Activated CD4-positive, alpha-beta T cell treated with anti-CD3 and anti-CD28 coated beads, Interleukin-2, amount 50 U/mL, for 48 hours (primary cell): ENCODE measurements at regions not wholly inside any gene's neighbourhood (a gene's known extent, or its start where the extent isn't known, plus 50 kb on each side); places are given as distances from the start of the nearest gene placed in this dataset.
A peak's percentile ranks its signal among the peaks of the same experiment; 100 is the strongest.
"Not testable (repeated sequence)": the region's sequence is repeated elsewhere in the genome, so short reads cannot be mapped to it uniquely, and the experiment has no call there.

Experiments
- DNase-seq, 2 experiments: peaks; one replicate each; pipeline ENCODE4 v3.0.0-alpha.2; 2020

- DNase-seq: no peak
These were observed 1037.0 kb downstream of the NR2F1-AS1 start for GRCh38 chr5:92544036-92544435.

- no peak for DNase-seq
These were observed 1037.8 kb downstream of the NR2F1-AS1 start for GRCh38 chr5:92543201-92543600.

- not testable (repeated sequence) for DNase-seq
These were observed 1039.0 kb downstream of the NR2F1-AS1 start for GRCh38 chr5:92542017-92542416.

DNA sequence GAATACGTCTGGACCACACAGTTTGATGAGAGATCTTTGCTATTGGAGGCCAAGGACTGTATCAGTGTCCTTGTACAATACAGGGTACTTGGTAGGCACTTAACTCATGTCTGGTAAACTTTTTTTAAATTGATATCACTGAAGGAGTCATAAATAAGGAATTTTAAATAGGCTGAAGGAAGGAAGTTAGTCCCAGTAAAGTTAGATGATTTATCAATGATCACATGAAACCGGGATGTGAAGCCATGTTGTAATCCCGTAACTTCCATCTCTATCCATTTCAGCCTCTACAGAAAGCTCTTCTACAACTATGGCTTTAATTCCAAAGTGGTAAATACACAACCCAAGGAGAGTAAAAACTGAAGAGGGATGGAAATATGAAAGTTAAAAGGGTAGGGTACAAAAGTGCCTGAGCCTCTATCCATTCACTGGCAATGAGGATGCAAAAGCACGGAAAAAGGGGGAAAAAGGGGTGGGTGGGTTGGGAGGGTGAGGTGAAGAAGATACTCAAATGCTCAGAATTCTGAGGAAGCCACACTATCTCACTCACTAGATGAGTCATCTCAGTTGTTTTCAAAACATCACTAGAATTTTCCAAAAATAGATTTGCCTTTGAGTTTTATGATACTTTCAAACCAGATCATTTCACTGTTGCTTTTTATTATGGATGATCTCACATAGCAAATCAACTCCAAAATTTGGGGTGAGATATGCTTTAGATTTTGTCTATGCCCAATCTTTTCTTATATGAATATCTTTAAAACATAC, 1053.5 kb downstream of the NR2F1-AS1 start:
- no peak for DNase-seq

DNA sequence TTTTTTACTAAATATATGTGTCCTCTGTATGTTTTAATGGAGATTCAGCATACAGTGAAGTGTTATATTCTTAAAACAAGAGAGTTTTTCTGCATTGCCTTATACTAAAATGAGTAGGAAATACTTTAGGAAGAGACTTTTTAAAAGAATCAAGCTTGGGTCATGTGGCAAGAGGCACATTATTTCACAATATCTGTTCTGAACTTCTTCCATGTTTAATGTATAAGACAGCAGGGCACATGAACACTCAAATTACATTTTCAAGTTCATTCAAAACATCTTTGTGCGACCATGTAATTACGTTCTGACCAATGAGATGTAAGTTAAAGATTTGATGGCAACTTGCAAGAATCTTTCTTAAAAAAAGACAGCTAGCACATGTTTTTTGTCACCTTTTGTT, 1055.9 kb downstream of the NR2F1-AS1 start:
- DNase-seq: no peak

DNA sequence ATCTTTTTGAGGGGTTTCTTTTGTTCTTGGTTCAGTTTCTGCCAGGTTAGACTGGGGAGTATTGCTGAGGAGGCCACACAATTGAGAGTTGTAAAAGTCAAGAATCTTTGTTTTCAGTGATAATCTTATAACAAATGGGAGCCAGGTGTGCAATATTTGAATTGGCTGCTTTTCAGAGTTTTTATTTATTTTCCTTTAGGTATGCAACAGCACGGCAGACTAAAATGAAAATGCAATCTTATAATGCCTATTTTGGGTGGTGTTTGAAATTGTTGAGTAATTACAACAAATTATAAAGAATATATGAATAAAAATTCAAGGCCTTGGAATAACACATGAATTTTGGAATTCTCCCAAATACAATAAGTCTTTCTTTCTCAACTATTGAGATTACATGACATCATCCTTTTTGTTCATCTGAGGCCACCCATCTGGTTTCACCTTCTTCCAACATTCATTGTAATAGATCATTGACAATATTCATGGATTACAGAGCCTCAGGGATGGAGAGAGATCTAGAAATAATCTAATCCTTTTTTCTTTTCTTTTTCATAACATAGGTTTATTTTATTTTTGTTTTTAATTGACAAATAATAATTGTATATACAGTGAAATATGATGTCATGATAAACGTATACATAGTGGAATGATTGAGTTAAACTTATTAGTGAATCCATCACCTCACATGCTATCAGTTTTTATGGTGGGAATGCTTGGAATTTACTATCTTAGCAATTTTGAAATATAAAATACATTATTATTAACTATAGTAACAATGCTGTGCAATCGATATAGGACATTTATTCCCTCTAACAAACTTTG, 1061.0 kb downstream of the NR2F1-AS1 start:
- DNase-seq: no peak

DNA sequence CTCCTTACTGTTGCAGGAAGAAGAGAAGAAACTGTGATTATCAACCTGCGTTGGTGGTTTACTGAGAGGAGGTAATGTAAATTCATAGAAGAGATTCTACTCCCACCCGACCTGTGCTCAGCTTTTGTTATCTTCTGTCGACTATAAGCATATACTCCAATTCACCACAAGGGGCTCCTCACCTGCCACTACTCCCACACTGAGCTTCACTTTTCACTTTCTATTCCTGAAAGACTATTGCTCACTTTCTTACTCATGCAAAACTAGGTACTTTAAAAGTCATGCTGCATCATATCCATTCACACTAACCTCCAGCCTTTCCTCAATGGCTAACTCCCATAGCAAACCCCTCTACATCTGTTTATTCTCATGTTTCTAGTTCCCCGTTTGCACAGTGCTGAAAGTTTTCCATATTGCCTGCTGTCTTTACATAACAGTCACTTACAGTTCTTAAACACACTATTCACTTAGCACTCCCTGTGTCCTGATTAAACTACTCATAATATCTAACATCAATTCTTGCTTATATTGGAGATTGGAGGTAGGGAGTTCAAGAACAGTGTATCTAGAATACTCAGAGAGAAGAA, 1062.6 kb downstream of the NR2F1-AS1 start:
- DNase-seq: no peak

GRCh38 chr5:92514896-92515295, 1066.1 kb downstream of the NR2F1-AS1 start:
- no peak for DNase-seq

DNA sequence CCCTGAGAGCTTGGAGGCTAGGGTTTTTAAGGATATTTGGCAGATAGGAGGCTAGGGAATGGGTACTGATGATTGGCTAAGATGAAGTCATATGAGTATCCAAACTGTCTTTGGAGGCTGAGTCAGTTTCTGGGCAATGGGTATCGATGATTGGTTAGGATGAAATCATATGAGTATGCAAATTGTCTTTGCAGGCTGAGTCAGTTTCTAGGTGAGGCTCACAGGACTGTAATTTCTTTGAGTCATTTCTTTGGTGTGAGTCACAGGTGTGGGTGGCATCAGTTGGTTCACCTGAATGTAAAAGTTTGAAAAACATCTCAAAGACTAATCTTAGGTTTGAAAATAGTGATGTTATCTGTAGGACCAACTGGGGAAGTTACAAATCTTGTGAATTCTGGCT, 1068.0 kb downstream of the NR2F1-AS1 start:
- DNase-seq: peak in 1 of 2 experiments; percentile 2

DNA sequence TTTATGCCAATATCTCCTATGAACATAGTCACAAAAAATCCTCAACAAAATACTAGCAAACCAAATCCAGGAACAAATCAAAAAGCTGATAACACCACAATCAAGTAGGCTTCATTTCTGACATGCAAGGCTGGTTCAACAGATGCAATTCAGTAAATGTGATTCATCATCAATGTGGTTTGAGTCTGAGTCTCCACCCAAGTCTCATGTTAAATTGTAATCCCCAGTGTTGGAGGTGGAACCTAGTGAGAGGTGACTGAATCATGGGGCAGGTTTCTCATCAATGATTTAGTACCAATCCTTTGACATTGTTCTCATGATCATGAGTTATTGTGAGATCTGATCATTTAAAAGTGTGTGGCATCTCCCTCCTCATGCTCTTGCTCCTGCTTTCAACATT, 1072.7 kb downstream of the NR2F1-AS1 start:
- no peak for DNase-seq

- DNase-seq: no peak
These were observed 1075.1 kb downstream of the NR2F1-AS1 start for GRCh38 chr5:92505925-92506324.

DNA sequence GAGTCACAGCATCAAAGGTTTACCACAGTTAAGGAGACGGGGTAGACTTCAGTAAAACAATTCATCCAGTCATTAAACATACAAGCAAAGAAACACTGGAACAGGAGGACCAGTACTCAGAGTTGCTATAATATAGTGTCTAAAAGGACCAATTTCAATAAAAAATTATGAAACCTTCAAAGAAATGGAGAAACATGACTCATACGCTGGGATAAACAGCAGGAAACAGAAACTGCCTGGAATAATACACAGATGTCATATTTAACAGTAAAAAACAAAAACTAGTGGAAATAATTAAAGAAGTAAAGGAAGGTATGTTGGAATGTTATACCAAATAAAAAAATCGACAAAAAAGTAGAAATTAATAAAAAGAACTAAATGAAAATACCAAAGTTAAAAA, 1075.9 kb downstream of the NR2F1-AS1 start:
- no peak for DNase-seq

- DNase-seq: no peak
These were observed 1076.7 kb downstream of the NR2F1-AS1 start for GRCh38 chr5:92504346-92504745.

GRCh38 chr5:92500752-92501151, 1080.3 kb downstream of the NR2F1-AS1 start:
- DNase-seq: no peak

- no peak for DNase-seq
These were observed 1084.5 kb downstream of the NR2F1-AS1 start for GRCh38 chr5:92496545-92496944.

DNA sequence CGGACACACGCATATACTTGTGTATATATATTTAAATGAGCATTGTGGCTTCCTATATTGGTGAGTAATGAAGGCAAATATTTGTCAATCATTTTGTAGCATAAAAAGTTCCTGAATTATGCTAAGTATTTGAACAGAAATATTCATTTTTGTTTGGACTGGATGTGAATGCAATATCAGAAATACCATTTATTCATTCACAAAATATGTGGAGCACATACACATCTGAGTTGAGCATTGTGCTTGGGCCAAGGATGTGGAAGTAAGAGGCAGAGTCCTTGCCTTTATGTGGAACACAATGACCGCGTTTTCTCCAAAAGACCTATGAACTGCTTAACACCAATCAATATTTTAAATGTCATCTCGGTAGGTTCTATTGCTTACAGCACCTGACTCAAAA, 1086.5 kb downstream of the NR2F1-AS1 start:
- no peak for DNase-seq

- DNase-seq: no peak
These were observed 1088.1 kb downstream of the NR2F1-AS1 start for GRCh38 chr5:92492908-92493307.

- DNase-seq: no peak
These were observed 1096.5 kb downstream of the NR2F1-AS1 start for GRCh38 chr5:92484484-92484883.

DNA sequence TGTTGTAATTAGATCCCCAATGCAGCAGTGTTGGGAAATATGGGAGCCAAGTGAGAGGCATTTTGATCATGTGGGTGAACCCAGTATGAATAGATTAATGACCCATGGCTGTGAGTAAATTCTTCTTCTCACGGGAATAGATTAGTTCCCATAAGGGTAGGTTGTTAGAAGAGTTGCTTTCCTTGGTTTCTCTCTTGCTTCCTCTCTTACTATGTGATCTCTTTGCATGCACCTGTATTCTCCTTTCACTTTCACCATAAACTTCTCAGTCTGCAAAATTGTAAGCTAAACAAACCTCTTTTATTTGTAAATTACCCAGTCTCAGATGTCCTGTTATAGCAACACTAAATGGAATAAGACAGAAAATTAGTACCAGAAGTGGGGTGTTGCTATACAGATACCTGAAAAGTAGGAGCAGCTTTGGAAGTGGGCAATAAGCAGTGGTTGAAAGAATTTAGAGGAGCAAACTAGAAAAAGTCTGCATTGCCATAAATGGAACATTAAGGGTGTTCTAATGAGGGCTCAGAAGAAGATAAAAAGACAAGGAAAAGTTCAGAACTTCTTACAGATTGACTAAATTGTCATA, 1090.0 kb upstream of the ARRDC3 start:
- DNase-seq: no peak

DNA sequence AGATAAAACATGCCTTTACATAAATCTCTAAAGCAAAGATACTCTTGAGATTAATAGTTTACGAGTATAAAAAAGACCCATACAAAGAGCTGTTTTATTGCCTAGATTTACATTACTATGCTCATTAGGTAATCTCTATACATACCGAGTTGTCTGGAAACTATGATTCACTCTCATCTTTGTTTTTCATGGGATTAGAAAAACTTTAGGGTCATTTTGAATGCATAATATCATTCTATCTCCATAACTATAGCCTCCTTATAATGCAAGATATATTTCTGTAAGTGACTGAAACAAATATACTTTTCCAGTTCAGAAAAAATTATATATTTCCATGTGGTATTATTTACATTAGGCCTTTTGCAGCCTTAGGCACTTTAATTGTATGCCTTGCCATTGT, 1088.7 kb upstream of the ARRDC3 start:
- no peak for DNase-seq

- no peak for DNase-seq
These were observed 1087.7 kb upstream of the ARRDC3 start for GRCh38 chr5:92470770-92471169.

GRCh38 chr5:92468295-92468694, 1085.2 kb upstream of the ARRDC3 start:
- DNase-seq: no peak

- no peak for DNase-seq
These were observed 1084.6 kb upstream of the ARRDC3 start for GRCh38 chr5:92467695-92468094.

DNA sequence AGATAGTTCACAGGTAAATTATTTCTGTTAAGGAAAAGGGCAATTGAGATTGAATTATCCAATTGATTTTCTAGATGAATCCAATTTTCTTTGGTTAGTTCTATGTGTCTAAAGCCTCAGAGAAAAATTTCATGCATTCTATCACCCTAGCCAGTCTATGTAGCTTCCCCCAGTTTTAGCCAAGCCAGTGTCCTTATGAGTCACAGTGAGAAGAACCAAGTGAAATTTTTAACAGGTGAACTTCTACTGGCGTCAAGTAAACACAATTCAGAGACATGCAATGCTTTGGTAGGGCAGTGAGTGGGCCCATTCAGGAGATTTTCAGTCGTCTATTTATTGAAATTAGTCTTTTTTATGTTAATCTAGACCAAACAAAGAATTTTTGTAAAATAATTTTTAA, 1077.4 kb upstream of the ARRDC3 start:
- no peak for DNase-seq
